DND-41 (cell line): ENCODE measurements at regions not wholly inside any gene's neighbourhood (a gene's known extent, or its start where the extent isn't known, plus 50 kb on each side); places are given as distances from the start of the nearest gene placed in this dataset.

Experiments
- ATAC-seq: fragments of 200-7000 bp; cut with Tn5 transposase; 3 replicates; pipeline ENCODE4 v1.9.1; 2021; ENCODE audit warnings: low read depth; ENCODE audit not compliant: insufficient read depth
- DNase-seq: peaks from one replicate; pipeline ENCODE4 v3.0.0-alpha.2; 2020
- H2AFZ ChIP-seq: 2 replicates; pipeline ENCODE4 v1.6.0; 2012; ENCODE audit warnings: low read depth, low read length
- H3K27ac ChIP-seq: 2 replicates; pipeline ENCODE4 v1.5.1; 2012; ENCODE audit warnings: low read length, inconsistent platforms
- H3K27me3 ChIP-seq: fragments of 200-600 bp; sonication (generic); 2 replicates; pipeline ENCODE4 v1.6.0; 2012; ENCODE audit warnings: low read length, mild to moderate bottlenecking, inconsistent platforms; ENCODE audit not compliant: insufficient read depth, poor library complexity
- H3K36me3 ChIP-seq: 2 replicates; pipeline ENCODE4 v1.5.1; 2012; ENCODE audit warnings: low read length, inconsistent platforms; ENCODE audit not compliant: insufficient read depth
- H3K4me1 ChIP-seq: 2 replicates; pipeline ENCODE4 v1.5.1; 2012; ENCODE audit warnings: mild to moderate bottlenecking, low read length; ENCODE audit not compliant: insufficient read depth
- H3K4me2 ChIP-seq: 2 replicates; pipeline ENCODE4 v1.6.0; 2012; ENCODE audit warnings: mild to moderate bottlenecking, moderate library complexity, low read length, inconsistent platforms; ENCODE audit not compliant: insufficient read depth
- H3K4me3 ChIP-seq, 2 experiments: fragments of 200-600 bp in 1 of 2; shearing (Covaris generic) in 1 of 2; 2 replicates each; pipeline ENCODE4 v1.5.1; 2012 to 2016; ENCODE audit warnings: inconsistent platforms in 2 of 2, low read length in 2 of 2, mild to moderate bottlenecking in 2 of 2, low read depth in 1 of 2, moderate library complexity in 1 of 2
- H3K79me2 ChIP-seq: 2 replicates; pipeline ENCODE4 v1.6.0; 2012; ENCODE audit warnings: low read length, inconsistent platforms; ENCODE audit not compliant: insufficient read depth
- H3K9ac ChIP-seq: 2 replicates; pipeline ENCODE4 v1.6.0; 2012; ENCODE audit warnings: low read depth, mild to moderate bottlenecking, inconsistent platforms, low read length, moderate library complexity
- H3K9me3 ChIP-seq: 2 replicates; pipeline ENCODE4 v1.5.1; 2012; ENCODE audit warnings: low read length, moderate library complexity, mild to moderate bottlenecking, inconsistent platforms; ENCODE audit not compliant: insufficient read depth, severe bottlenecking
- H4K20me1 ChIP-seq: 2 replicates; pipeline ENCODE4 v1.6.0; 2012; ENCODE audit warnings: low read length; ENCODE audit not compliant: insufficient read depth
- EZH2 ChIP-seq: IDR thresholded peaks from 3 replicates; pipeline ENCODE4 v1.6.1; 2012; ENCODE audit warnings: borderline replicate concordance, low read depth, mild to moderate bottlenecking, moderate library complexity, low read length, inconsistent platforms; ENCODE audit not compliant: severe bottlenecking
- TF ChIP-seq, protein P1 (sequence below): IDR thresholded peaks from 2 replicates; pipeline ENCODE4 v1.5.1; 2012; ENCODE audit warnings: borderline replicate concordance, low read length, moderate library complexity, mild to moderate bottlenecking; ENCODE audit not compliant: poor library complexity, severe bottlenecking; ENCODE audit errors: extremely low read depth

DNA sequence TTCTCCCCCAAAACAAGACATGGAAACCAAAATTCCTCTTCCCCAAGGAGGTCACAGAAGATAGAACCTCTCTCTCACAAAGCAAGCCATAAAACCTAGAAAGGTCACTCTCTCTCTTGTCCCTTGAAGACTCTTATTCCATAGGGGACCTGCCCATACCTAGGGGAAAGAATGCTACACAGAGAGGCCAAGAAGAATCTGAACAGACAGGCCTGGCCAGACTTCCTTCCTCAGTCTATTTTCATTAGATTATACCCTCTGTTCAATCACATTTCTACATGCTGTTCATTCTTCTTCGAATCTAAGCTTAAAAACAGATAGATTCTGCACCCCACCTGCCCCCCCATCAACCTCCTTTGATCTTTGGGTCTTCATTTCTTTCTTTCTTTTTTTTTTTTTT lies 206.8 kb downstream of the TLE4 start:
- no peaks in the 10 kb centered on the region for H3K27me3 ChIP-seq
- ATAC-seq (no peak), DNase-seq (no peak)
- no peak overlapping the region for H3K9ac ChIP-seq
- H3K36me3 ChIP-seq: no peaks in the 10 kb centered on the region
- no peaks in the 10 kb centered on the region for H4K20me1 ChIP-seq
- H3K27ac ChIP-seq: no peak overlapping the region
- H2AFZ ChIP-seq: no peak overlapping the region
- TF ChIP-seq, protein P1, sequence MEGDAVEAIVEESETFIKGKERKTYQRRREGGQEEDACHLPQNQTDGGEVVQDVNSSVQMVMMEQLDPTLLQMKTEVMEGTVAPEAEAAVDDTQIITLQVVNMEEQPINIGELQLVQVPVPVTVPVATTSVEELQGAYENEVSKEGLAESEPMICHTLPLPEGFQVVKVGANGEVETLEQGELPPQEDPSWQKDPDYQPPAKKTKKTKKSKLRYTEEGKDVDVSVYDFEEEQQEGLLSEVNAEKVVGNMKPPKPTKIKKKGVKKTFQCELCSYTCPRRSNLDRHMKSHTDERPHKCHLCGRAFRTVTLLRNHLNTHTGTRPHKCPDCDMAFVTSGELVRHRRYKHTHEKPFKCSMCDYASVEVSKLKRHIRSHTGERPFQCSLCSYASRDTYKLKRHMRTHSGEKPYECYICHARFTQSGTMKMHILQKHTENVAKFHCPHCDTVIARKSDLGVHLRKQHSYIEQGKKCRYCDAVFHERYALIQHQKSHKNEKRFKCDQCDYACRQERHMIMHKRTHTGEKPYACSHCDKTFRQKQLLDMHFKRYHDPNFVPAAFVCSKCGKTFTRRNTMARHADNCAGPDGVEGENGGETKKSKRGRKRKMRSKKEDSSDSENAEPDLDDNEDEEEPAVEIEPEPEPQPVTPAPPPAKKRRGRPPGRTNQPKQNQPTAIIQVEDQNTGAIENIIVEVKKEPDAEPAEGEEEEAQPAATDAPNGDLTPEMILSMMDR: no peak
- no peak for TF ChIP-seq EZH2
- H3K4me3 ChIP-seq: no peak overlapping the region
- no peaks in the 10 kb centered on the region for H3K9me3 ChIP-seq
- no peaks in the 10 kb centered on the region for H3K79me2 ChIP-seq
- H3K4me1 ChIP-seq: no peaks in the 10 kb centered on the region
- H3K4me2 ChIP-seq: no peak overlapping the region

DNA sequence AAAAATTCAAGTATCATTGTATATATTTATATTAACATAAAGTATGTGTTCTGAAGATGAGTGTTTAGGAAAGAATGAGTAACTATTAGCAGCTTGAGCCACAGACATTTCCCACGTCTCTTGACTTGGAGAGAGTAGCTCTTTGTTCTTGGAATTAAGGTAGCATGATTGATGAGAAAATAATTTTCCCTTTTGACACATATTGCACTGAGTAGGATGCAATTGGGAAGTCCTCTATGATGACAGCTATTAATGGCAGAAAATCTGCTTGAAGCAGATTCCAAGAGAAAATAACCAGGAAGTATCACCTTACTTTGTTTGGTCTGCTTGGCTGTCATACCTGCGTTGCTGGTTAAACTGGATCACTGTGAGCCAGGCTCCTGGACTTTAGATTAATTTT lies 204.8 kb downstream of the TLE4 start:
- no peak overlapping the region for H2AFZ ChIP-seq
- no peak overlapping the region for H3K9ac ChIP-seq
- H3K4me2 ChIP-seq: no peak overlapping the region
- no peaks in the 10 kb centered on the region for H3K79me2 ChIP-seq
- H4K20me1 ChIP-seq: no peaks in the 10 kb centered on the region
- no peaks in the 10 kb centered on the region for H3K4me1 ChIP-seq
- H3K36me3 ChIP-seq: no peaks in the 10 kb centered on the region
- ATAC-seq (no peak), DNase-seq (no peak)
- H3K4me3 ChIP-seq: no peak overlapping the region
- H3K27me3 ChIP-seq: no peaks in the 10 kb centered on the region
- no peaks in the 10 kb centered on the region for H3K9me3 ChIP-seq
- H3K27ac ChIP-seq: no peak overlapping the region
- no peak for TF ChIP-seq EZH2
- TF ChIP-seq, protein P1: no peak
